MG63 (cell line): ENCODE measurements at regions not wholly inside any gene's neighbourhood (a gene's known extent, or its start where the extent isn't known, plus 50 kb on each side); places are given as distances from the start of the nearest gene placed in this dataset.

Source experiments
- DNase-seq: peaks from one replicate; pipeline ENCODE4 v3.0.0-alpha.2; 2020
- H3K27me3 ChIP-seq: fragments of 250-450 bp; sonication (Bioruptor Pico); 2 replicates; pipeline ENCODE4 v1.5.1; 2020; ENCODE audit warnings: mild to moderate bottlenecking, moderate library complexity
- H3K36me3 ChIP-seq: fragments of 250-450 bp; sonication (Bioruptor Pico); 2 replicates; pipeline ENCODE4 v1.5.1; 2020; ENCODE audit warnings: mild to moderate bottlenecking, moderate library complexity
- H3K4me3 ChIP-seq: fragments of 250-450 bp; sonication (Bioruptor Pico); 2 replicates; pipeline ENCODE4 v1.5.1; 2020; ENCODE audit warnings: mild to moderate bottlenecking, moderate library complexity
- H3K9me3 ChIP-seq: fragments of 250-450 bp; sonication (Bioruptor Pico); 2 replicates; pipeline ENCODE4 v1.5.1; 2020; ENCODE audit warnings: mild to moderate bottlenecking, moderate library complexity

GRCh38 chr1:198019126-198019525 lies 102.0 kb downstream of the LHX9 start:
- no peak for DNase-seq
- H3K36me3 ChIP-seq = no peaks in the 10 kb centered on the region
- H3K27me3 ChIP-seq = no peaks in the 10 kb centered on the region
- H3K9me3 ChIP-seq = no peaks in the 10 kb centered on the region
- no peak overlapping the region for H3K4me3 ChIP-seq

- Histone ChIP-seq H3K36me3 (no peaks in the 10 kb centered on the region), H3K4me3 (no peak overlapping the region), H3K9me3 (no peaks in the 10 kb centered on the region), H3K27me3 (no peaks in the 10 kb centered on the region)
- no peak for DNase-seq
These were observed 107.2 kb downstream of the LHX9 start for GRCh38 chr1:198024336-198024735.

- no peaks in the 10 kb centered on the region for H3K27me3 ChIP-seq
These were observed 107.6 kb downstream of the LHX9 start for GRCh38 chr1:198024782-198025181.

GRCh38 chr1:198030682-198031081 lies 113.5 kb downstream of the LHX9 start:
- DNase-seq = peak; percentile 54
- Histone ChIP-seq H3K4me3 (no peak overlapping the region), H3K27me3 (no peaks in the 10 kb centered on the region), H3K9me3 (no peaks in the 10 kb centered on the region), H3K36me3 (no peaks in the 10 kb centered on the region)

More at GRCh38 chr1:198024782-198025181, 107.6 kb downstream of the LHX9 start:
- no peaks in the 10 kb centered on the region for H3K9me3 ChIP-seq
- DNase-seq = peak; percentile 17
- H3K36me3 ChIP-seq = no peaks in the 10 kb centered on the region
- H3K4me3 ChIP-seq = no peak overlapping the region

- no peak for DNase-seq
- H3K27me3 ChIP-seq = no peaks in the 10 kb centered on the region
- no peak overlapping the region for H3K4me3 ChIP-seq
- no peaks in the 10 kb centered on the region for H3K36me3 ChIP-seq
- H3K9me3 ChIP-seq = no peaks in the 10 kb centered on the region
These were observed 113.9 kb downstream of the LHX9 start for GRCh38 chr1:198031086-198031485.

- no peak for DNase-seq
- no peaks in the 10 kb centered on the region for H3K36me3 ChIP-seq
- H3K9me3 ChIP-seq = no peaks in the 10 kb centered on the region
- no peak overlapping the region for H3K4me3 ChIP-seq
- no peaks in the 10 kb centered on the region for H3K27me3 ChIP-seq
These were observed 115.5 kb downstream of the LHX9 start for GRCh38 chr1:198032668-198033067.

GRCh38 chr1:198040880-198041279 lies 115.9 kb upstream of the NEK7 start:
- no peaks in the 10 kb centered on the region for H3K27me3 ChIP-seq
- DNase-seq = no peak
- no peak overlapping the region for H3K4me3 ChIP-seq
- H3K36me3 ChIP-seq = no peaks in the 10 kb centered on the region
- H3K9me3 ChIP-seq = no peaks in the 10 kb centered on the region

GRCh38 chr1:198042168-198042567 lies 114.6 kb upstream of the NEK7 start:
- no peaks in the 10 kb centered on the region for H3K36me3 ChIP-seq
- no peak overlapping the region for H3K4me3 ChIP-seq
- H3K9me3 ChIP-seq = no peaks in the 10 kb centered on the region
- DNase-seq = no peak
- no peaks in the 10 kb centered on the region for H3K27me3 ChIP-seq

- Histone ChIP-seq H3K27me3 (no peaks in the 10 kb centered on the region), H3K9me3 (0 out of 2 replicates have a peak, but pooled peaks cover 2% of the 10 kb centered on the region), H3K4me3 (no peak overlapping the region), H3K36me3 (no peaks in the 10 kb centered on the region)
- DNase-seq = no peak
These were observed 108.9 kb upstream of the NEK7 start for GRCh38 chr1:198047913-198048312.

GRCh38 chr1:198054510-198054909 lies 102.3 kb upstream of the NEK7 start:
- Histone ChIP-seq H3K9me3 (peaks cover 4% of the 10 kb centered on the region; the same call in 1 of the 2 replicates), H3K27me3 (no peaks in the 10 kb centered on the region), H3K4me3 (no peak overlapping the region), H3K36me3 (no peaks in the 10 kb centered on the region)
- DNase-seq = no peak

- Histone ChIP-seq H3K4me3 (no peak overlapping the region), H3K9me3 (peaks cover 2% of the 10 kb centered on the region; the same call in 1 of the 2 replicates), H3K36me3 (no peaks in the 10 kb centered on the region), H3K27me3 (no peaks in the 10 kb centered on the region)
- DNase-seq = no peak
These were observed 100.5 kb upstream of the NEK7 start for GRCh38 chr1:198056255-198056654.

GRCh38 chr1:198064181-198064580 lies 92.6 kb upstream of the NEK7 start:
- Histone ChIP-seq H3K27me3 (no peaks in the 10 kb centered on the region), H3K4me3 (no peak overlapping the region), H3K9me3 (no peaks in the 10 kb centered on the region), H3K36me3 (no peaks in the 10 kb centered on the region)
- no peak for DNase-seq

- Histone ChIP-seq H3K27me3 (no peaks in the 10 kb centered on the region), H3K9me3 (no peaks in the 10 kb centered on the region; the same call in 1 of the 2 replicates), H3K4me3 (no peak overlapping the region), H3K36me3 (no peaks in the 10 kb centered on the region)
- DNase-seq = no peak
These were observed 88.5 kb upstream of the NEK7 start for GRCh38 chr1:198068285-198068684.

- no peak for DNase-seq
These were observed 84.6 kb upstream of the NEK7 start for GRCh38 chr1:198072177-198072576.

GRCh38 chr1:198075296-198075695 lies 81.5 kb upstream of the NEK7 start:
- Histone ChIP-seq H3K9me3 (no peaks in the 10 kb centered on the region; the same call in 1 of the 2 replicates), H3K27me3 (no peaks in the 10 kb centered on the region), H3K36me3 (no peaks in the 10 kb centered on the region), H3K4me3 (no peak overlapping the region)
- no peak for DNase-seq

More at GRCh38 chr1:198072177-198072576, 84.6 kb upstream of the NEK7 start:
- Histone ChIP-seq H3K9me3 (no peaks in the 10 kb centered on the region; the same call in 1 of the 2 replicates), H3K4me3 (no peak overlapping the region), H3K36me3 (no peaks in the 10 kb centered on the region), H3K27me3 (no peaks in the 10 kb centered on the region)

- Histone ChIP-seq H3K4me3 (no peak overlapping the region), H3K27me3 (no peaks in the 10 kb centered on the region), H3K9me3 (no peaks in the 10 kb centered on the region), H3K36me3 (no peaks in the 10 kb centered on the region)
- no peak for DNase-seq
These were observed 77.3 kb upstream of the NEK7 start for GRCh38 chr1:198079432-198079951.

- Histone ChIP-seq H3K9me3 (no peaks in the 10 kb centered on the region), H3K36me3 (no peaks in the 10 kb centered on the region), H3K27me3 (no peaks in the 10 kb centered on the region), H3K4me3 (no peak overlapping the region)
- no peak for DNase-seq
These were observed 74.2 kb upstream of the NEK7 start for GRCh38 chr1:198082576-198082975.

- Histone ChIP-seq H3K4me3 (no peak overlapping the region), H3K36me3 (no peaks in the 10 kb centered on the region), H3K27me3 (no peaks in the 10 kb centered on the region), H3K9me3 (no peaks in the 10 kb centered on the region)
- no peak for DNase-seq
These were observed 73.2 kb upstream of the NEK7 start for GRCh38 chr1:198083549-198083948.
